ENCODE measurements at regions not wholly inside any gene's neighbourhood (a gene's known extent, or its start where the extent isn't known, plus 50 kb on each side); places are given as distances from the start of the nearest gene placed in this dataset.

DNA sequence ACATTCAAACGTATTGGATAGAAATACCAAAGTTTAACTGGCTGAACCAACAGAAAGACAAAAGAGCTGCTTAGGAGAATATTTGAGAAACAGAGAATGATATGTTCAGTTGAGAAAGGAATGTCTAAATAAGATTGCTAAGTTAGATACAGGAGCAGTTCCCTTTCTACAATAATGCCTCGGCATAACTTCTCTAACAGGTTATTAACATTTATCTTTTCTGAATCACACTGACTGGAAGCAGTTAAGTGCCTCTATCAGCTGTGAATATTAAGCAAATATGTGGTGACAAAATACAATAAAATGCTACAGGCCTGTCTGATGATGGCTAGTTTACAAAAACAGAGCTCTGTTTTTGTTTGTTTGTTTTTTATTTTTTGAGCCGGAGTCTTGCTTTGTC lies 121.9 kb downstream of the KCNK1 start:
- peaks cover 3% of the 10 kb centered on the region for H3K27me3 Mint-ChIP-seq
- ChIA-PET POLR2A (no interaction called here), CTCF (no interaction called here)

GRCh38 chr1:233737341-233737740 lies 123.4 kb downstream of the KCNK1 start:
- Mint-ChIP-seq H3K27ac (no peak overlapping the region), H3K4me3 (no peak overlapping the region), H3K36me3 (ENCODE audit: low read depth) (no peaks in the 10 kb centered on the region), H3K9me3 (no peaks in the 10 kb centered on the region), H3K4me1 (ENCODE audit: low read depth) (no peaks in the 10 kb centered on the region), H3K27me3 (peaks cover 3% of the 10 kb centered on the region)
- DNase-seq: no peak
- ATAC-seq: no peak
- ChIA-PET POLR2A (no interaction called here), CTCF (no interaction called here)
- intact Hi-C loops (cut with micrococcal nuclease): no loop called here
- TF ChIP-seq, protein P1, sequence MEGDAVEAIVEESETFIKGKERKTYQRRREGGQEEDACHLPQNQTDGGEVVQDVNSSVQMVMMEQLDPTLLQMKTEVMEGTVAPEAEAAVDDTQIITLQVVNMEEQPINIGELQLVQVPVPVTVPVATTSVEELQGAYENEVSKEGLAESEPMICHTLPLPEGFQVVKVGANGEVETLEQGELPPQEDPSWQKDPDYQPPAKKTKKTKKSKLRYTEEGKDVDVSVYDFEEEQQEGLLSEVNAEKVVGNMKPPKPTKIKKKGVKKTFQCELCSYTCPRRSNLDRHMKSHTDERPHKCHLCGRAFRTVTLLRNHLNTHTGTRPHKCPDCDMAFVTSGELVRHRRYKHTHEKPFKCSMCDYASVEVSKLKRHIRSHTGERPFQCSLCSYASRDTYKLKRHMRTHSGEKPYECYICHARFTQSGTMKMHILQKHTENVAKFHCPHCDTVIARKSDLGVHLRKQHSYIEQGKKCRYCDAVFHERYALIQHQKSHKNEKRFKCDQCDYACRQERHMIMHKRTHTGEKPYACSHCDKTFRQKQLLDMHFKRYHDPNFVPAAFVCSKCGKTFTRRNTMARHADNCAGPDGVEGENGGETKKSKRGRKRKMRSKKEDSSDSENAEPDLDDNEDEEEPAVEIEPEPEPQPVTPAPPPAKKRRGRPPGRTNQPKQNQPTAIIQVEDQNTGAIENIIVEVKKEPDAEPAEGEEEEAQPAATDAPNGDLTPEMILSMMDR (IDR thresholded peaks at IDR 0.05): no peak

More for the DNA sequence above, 121.9 kb downstream of the KCNK1 start:
- Mint-ChIP-seq H3K27ac (no peak overlapping the region), H3K4me3 (no peak overlapping the region), H3K36me3 (ENCODE audit: low read depth) (no peaks in the 10 kb centered on the region), H3K4me1 (ENCODE audit: low read depth) (no peaks in the 10 kb centered on the region), H3K9me3 (no peaks in the 10 kb centered on the region)
- TF ChIP-seq, protein P1 (IDR thresholded peaks at IDR 0.05): no peak
- DNase-seq (no peak), ATAC-seq (no peak)
- intact Hi-C loops (cut with micrococcal nuclease): no loop called here

DNA sequence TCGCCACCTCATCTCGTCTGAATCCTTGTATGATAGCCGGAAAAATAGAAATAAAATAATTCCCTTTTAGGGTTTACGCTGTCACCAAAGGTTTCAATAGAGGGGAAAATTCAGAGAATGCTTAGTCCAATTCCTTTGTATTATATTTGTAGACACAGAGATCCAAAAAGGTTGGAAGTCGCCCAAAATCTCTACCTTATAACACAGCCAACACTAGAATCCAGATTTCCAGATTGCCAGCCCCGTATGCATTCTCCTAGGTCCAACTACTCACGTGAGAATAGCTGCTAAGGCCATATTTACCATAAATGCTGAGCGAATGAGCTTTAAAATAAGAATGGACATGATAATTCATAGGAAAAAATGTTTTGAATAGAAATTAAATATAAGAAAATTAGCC lies 124.5 kb downstream of the KCNK1 start:
- H3K4me1 Mint-ChIP-seq (ENCODE audit: low read depth): no peaks in the 10 kb centered on the region
- ATAC-seq (no peak), DNase-seq (no peak)
- intact Hi-C loops (cut with micrococcal nuclease): no loop called here
- H3K4me3 Mint-ChIP-seq: no peak overlapping the region
- CTCF ChIA-PET: no interaction called here
- TF ChIP-seq, protein P1 (IDR thresholded peaks at IDR 0.05): no peak
- POLR2A ChIA-PET: no interaction called here
- no peaks in the 10 kb centered on the region for H3K36me3 Mint-ChIP-seq (ENCODE audit: low read depth)
- H3K27me3 Mint-ChIP-seq: peaks cover 4% of the 10 kb centered on the region
- H3K9me3 Mint-ChIP-seq: no peaks in the 10 kb centered on the region
- no peak overlapping the region for H3K27ac Mint-ChIP-seq

GRCh38 chr1:233738850-233739249 lies 124.9 kb downstream of the KCNK1 start:
- H3K4me3 Mint-ChIP-seq: no peak overlapping the region
- no peak for DNase-seq
- peaks cover 4% of the 10 kb centered on the region for H3K27me3 Mint-ChIP-seq
- TF ChIP-seq, protein P1 (IDR thresholded peaks at IDR 0.05): no peak
- H3K36me3 Mint-ChIP-seq (ENCODE audit: low read depth): no peaks in the 10 kb centered on the region
- no peak overlapping the region for H3K27ac Mint-ChIP-seq
- ATAC-seq: no peak
- H3K4me1 Mint-ChIP-seq (ENCODE audit: low read depth): no peaks in the 10 kb centered on the region
- intact Hi-C loops (cut with micrococcal nuclease): no loop called here
- ChIA-PET POLR2A (no interaction called here), CTCF (interaction anchor here (1.3 kb wide), 1 partner anchor 12 kb away, joined by 3 read pairs; no protein-coding TSS in a partner anchor)
- H3K9me3 Mint-ChIP-seq: no peaks in the 10 kb centered on the region

GRCh38 chr1:233744779-233745513 lies 131.0 kb downstream of the KCNK1 start:
- Mint-ChIP-seq H3K27me3 (peaks cover 17% of the 10 kb centered on the region), H3K36me3 (ENCODE audit: low read depth) (no peaks in the 10 kb centered on the region), H3K9me3 (no peaks in the 10 kb centered on the region), H3K4me1 (ENCODE audit: low read depth) (no peaks in the 10 kb centered on the region), H3K4me3 (no peak overlapping the region), H3K27ac (no peak overlapping the region)
- TF ChIP-seq, protein P1 (IDR thresholded peaks at IDR 0.05): no peak
- intact Hi-C loops (cut with micrococcal nuclease): no loop called here
- ATAC-seq (no peak), DNase-seq (no peak)
- ChIA-PET POLR2A (no interaction called here), CTCF (no interaction called here)
